IMR-90 (cell line): ENCODE measurements at regions not wholly inside any gene's neighbourhood (a gene's known extent, or its start where the extent isn't known, plus 50 kb on each side); places are given as distances from the start of the nearest gene placed in this dataset.

Source experiments
- MAFK ChIP-seq: IDR thresholded peaks from 2 replicates; pipeline ENCODE4 v1.6.1; 2012; ENCODE audit warnings: low read depth, low read length, improper control_type of control experiment
- NFE2L2 ChIP-seq: fragments of 150-350 bp; IDR thresholded peaks from 2 replicates; pipeline ENCODE4 v1.6.1; 2016; ENCODE audit warnings: low read depth, mild to moderate bottlenecking, low read length
- RFX5 ChIP-seq: IDR thresholded peaks from 2 replicates; pipeline ENCODE4 v1.8.0; 2012; ENCODE audit warnings: low read depth, mild to moderate bottlenecking, low read length, moderate library complexity
- TF ChIP-seq, protein P1 (sequence below): conservative IDR thresholded peaks from 2 replicates; pipeline ENCODE4 v1.5.1; 2012; ENCODE audit warnings: mild to moderate bottlenecking, low read depth, low read length, improper control_type of control experiment
- TF ChIP-seq, protein P2 (sequence below): fragments of 150-350 bp; IDR thresholded peaks from 2 replicates; pipeline ENCODE4 v1.6.1; 2017; ENCODE audit warnings: mild to moderate bottlenecking, antibody characterized with exemption, low read length, low read depth
- TF ChIP-seq, protein P3 (sequence below): fragments of 150-350 bp; IDR thresholded peaks from 2 replicates; pipeline ENCODE4 v1.6.1; 2016; ENCODE audit warnings: low read depth, mild to moderate bottlenecking, low read length, moderate library complexity, borderline replicate concordance

DNA sequence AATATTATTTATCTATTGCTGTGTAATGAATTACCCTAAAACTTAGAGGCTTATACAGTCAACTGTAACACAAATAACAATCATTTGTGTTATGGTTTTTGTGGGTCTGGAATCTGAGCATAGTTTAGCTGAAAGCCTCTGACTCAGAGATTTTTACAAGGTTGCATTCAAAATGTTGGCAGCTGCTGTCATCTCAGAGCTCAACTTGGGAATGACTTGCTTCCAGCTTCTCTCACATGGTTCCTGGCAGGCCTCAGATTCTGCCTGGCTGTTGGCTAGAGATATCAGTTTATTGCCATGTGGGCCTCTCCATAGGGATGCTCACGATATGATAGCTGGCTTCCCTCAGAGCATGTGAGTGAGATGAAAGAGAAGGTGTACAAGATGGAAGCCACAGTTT is 70.2 kb upstream of the BRWD3 start:
- TF ChIP-seq, protein P1, sequence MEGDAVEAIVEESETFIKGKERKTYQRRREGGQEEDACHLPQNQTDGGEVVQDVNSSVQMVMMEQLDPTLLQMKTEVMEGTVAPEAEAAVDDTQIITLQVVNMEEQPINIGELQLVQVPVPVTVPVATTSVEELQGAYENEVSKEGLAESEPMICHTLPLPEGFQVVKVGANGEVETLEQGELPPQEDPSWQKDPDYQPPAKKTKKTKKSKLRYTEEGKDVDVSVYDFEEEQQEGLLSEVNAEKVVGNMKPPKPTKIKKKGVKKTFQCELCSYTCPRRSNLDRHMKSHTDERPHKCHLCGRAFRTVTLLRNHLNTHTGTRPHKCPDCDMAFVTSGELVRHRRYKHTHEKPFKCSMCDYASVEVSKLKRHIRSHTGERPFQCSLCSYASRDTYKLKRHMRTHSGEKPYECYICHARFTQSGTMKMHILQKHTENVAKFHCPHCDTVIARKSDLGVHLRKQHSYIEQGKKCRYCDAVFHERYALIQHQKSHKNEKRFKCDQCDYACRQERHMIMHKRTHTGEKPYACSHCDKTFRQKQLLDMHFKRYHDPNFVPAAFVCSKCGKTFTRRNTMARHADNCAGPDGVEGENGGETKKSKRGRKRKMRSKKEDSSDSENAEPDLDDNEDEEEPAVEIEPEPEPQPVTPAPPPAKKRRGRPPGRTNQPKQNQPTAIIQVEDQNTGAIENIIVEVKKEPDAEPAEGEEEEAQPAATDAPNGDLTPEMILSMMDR, result no peak
- no peak for TF ChIP-seq RFX5
- TF ChIP-seq, protein P2, sequence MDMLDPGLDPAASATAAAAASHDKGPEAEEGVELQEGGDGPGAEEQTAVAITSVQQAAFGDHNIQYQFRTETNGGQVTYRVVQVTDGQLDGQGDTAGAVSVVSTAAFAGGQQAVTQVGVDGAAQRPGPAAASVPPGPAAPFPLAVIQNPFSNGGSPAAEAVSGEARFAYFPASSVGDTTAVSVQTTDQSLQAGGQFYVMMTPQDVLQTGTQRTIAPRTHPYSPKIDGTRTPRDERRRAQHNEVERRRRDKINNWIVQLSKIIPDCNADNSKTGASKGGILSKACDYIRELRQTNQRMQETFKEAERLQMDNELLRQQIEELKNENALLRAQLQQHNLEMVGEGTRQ, result no peak
- TF ChIP-seq NFE2L2, result no peak
- TF ChIP-seq, protein P3, sequence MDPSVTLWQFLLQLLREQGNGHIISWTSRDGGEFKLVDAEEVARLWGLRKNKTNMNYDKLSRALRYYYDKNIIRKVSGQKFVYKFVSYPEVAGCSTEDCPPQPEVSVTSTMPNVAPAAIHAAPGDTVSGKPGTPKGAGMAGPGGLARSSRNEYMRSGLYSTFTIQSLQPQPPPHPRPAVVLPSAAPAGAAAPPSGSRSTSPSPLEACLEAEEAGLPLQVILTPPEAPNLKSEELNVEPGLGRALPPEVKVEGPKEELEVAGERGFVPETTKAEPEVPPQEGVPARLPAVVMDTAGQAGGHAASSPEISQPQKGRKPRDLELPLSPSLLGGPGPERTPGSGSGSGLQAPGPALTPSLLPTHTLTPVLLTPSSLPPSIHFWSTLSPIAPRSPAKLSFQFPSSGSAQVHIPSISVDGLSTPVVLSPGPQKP, result no peak
- TF ChIP-seq MAFK, result no peak
